H9 (cell line): ENCODE measurements at regions not wholly inside any gene's neighbourhood (a gene's known extent, or its start where the extent isn't known, plus 50 kb on each side); places are given as distances from the start of the nearest gene placed in this dataset.

Source experiments
- DNase-seq: peaks from one replicate; pipeline ENCODE4 v3.0.0-alpha.2; 2017
- H2AFZ ChIP-seq: one replicate; pipeline ENCODE4 v1.6.1; 2013; ENCODE audit warnings: mild to moderate bottlenecking, low read length, control low read depth, moderate library complexity
- H2AK5ac ChIP-seq: 2 replicates; pipeline ENCODE4 v1.6.1; 2013; ENCODE audit warnings: low read length, control low read depth, mixed read lengths; ENCODE audit not compliant: insufficient read length
- H2BK120ac ChIP-seq: one replicate; pipeline ENCODE4 v1.6.1; 2013; ENCODE audit warnings: low read depth, mild to moderate bottlenecking, low read length, control low read depth, inconsistent platforms; ENCODE audit not compliant: poor library complexity, severe bottlenecking
- H2BK12ac ChIP-seq: 2 replicates; pipeline ENCODE4 v1.6.1; 2013; ENCODE audit warnings: low read length, control low read depth, mixed read lengths, low read depth; ENCODE audit not compliant: insufficient read length
- H2BK15ac ChIP-seq: 2 replicates; pipeline ENCODE4 v1.6.1; 2013; ENCODE audit warnings: low read depth, low read length, control low read depth
- H2BK20ac ChIP-seq: one replicate; pipeline ENCODE4 v1.6.1; 2013; ENCODE audit warnings: low read depth, mild to moderate bottlenecking, low read length, control low read depth, inconsistent platforms; ENCODE audit not compliant: poor library complexity, severe bottlenecking
- H2BK5ac ChIP-seq: 2 replicates; pipeline ENCODE4 v1.6.1; 2013; ENCODE audit warnings: low read length, control low read depth, mixed read lengths; ENCODE audit not compliant: insufficient read length
- H3K14ac ChIP-seq: 2 replicates; pipeline ENCODE4 v1.6.1; 2013; ENCODE audit warnings: low read length, control low read depth; ENCODE audit not compliant: insufficient read depth
- H3K18ac ChIP-seq: 2 replicates; pipeline ENCODE4 v1.6.1; 2013; ENCODE audit warnings: low read depth, mild to moderate bottlenecking, mixed read lengths, low read length, control low read depth; ENCODE audit not compliant: insufficient read length
- H3K23ac ChIP-seq: 2 replicates; pipeline ENCODE4 v1.6.1; 2013; ENCODE audit warnings: low read length, control low read depth, mixed read lengths, low read depth; ENCODE audit not compliant: insufficient read length
- H3K23me2 ChIP-seq: 2 replicates; pipeline ENCODE4 v1.6.1; 2013; ENCODE audit warnings: low read depth, mild to moderate bottlenecking, mixed read lengths, low read length, control low read depth; ENCODE audit not compliant: insufficient read length, poor library complexity, severe bottlenecking
- H3K27ac ChIP-seq: 2 replicates; pipeline ENCODE4 v1.5.1; 2013; ENCODE audit warnings: low read length, control low read depth, mixed read lengths, low read depth; ENCODE audit not compliant: insufficient read length
- H3K27me3 ChIP-seq: 2 replicates; pipeline ENCODE4 v1.6.1; 2013; ENCODE audit warnings: low read length, control low read depth, inconsistent platforms; ENCODE audit not compliant: insufficient read depth
- H3K4ac ChIP-seq: 2 replicates; pipeline ENCODE4 v1.6.1; 2013; ENCODE audit warnings: low read depth, mild to moderate bottlenecking, control low read depth, inconsistent platforms, low read length, moderate library complexity
- H3K4me1 ChIP-seq: 2 replicates; pipeline ENCODE4 v1.6.1; 2013; ENCODE audit warnings: low read length, control low read depth, inconsistent platforms; ENCODE audit not compliant: insufficient read depth
- H3K4me2 ChIP-seq: 2 replicates; pipeline ENCODE4 v1.6.1; 2013; ENCODE audit warnings: low read length, control low read depth, mixed read lengths; ENCODE audit not compliant: insufficient read length, insufficient read depth
- H3K56ac ChIP-seq: 2 replicates; pipeline ENCODE4 v1.6.1; 2013; ENCODE audit warnings: low read depth, mild to moderate bottlenecking, mixed read lengths, low read length, control low read depth; ENCODE audit not compliant: insufficient read length
- H3K79me1 ChIP-seq: 2 replicates; pipeline ENCODE4 v1.6.1; 2013; ENCODE audit warnings: low read depth, mild to moderate bottlenecking, moderate library complexity, low read length, control low read depth, inconsistent platforms; ENCODE audit not compliant: insufficient read depth, poor library complexity, severe bottlenecking
- H3K79me2 ChIP-seq: 2 replicates; pipeline ENCODE4 v1.6.1; 2013; ENCODE audit warnings: low read length, control low read depth, inconsistent platforms; ENCODE audit not compliant: insufficient read depth
- H3K9ac ChIP-seq: 2 replicates; pipeline ENCODE4 v1.6.1; 2013; ENCODE audit warnings: low read length, control low read depth, mixed read lengths; ENCODE audit not compliant: insufficient read length; ENCODE audit errors: extremely low read depth
- H3K9me3 ChIP-seq: one replicate; pipeline ENCODE4 v1.6.1; 2013; ENCODE audit warnings: low read depth, low read length, inconsistent platforms; ENCODE audit not compliant: control insufficient read depth
- H3T11ph ChIP-seq: one replicate; pipeline ENCODE4 v1.6.1; 2013; ENCODE audit warnings: mild to moderate bottlenecking, low read length, control low read depth, inconsistent platforms
- H4K20me1 ChIP-seq: one replicate; pipeline ENCODE4 v1.6.1; 2013; ENCODE audit not compliant: control insufficient read depth, insufficient read length, insufficient read depth
- H4K5ac ChIP-seq: 2 replicates; pipeline ENCODE4 v1.6.1; 2013; ENCODE audit warnings: low read depth, mild to moderate bottlenecking, mixed read lengths, low read length, control low read depth; ENCODE audit not compliant: insufficient read length
- H4K8ac ChIP-seq: replicated peaks from 2 replicates; pipeline ENCODE4 v1.6.1; 2013; ENCODE audit warnings: low read length, control low read depth, mixed read lengths, low read depth; ENCODE audit not compliant: insufficient read length
- H4K91ac ChIP-seq: 2 replicates; pipeline ENCODE4 v1.6.1; 2013; ENCODE audit warnings: low read depth, mild to moderate bottlenecking, moderate library complexity, mixed read lengths, low read length, control low read depth; ENCODE audit not compliant: insufficient read length
- H3K27ac Mint-ChIP-seq, 3 experiments: 2 replicates in 2 of 3; 3 replicates in 1 of 3; pipeline ENCODE4 v1.8.0; 2020 to 2021; ENCODE audit warnings: mixed read lengths in 3 of 3, mild to moderate bottlenecking in 1 of 3, moderate library complexity in 1 of 3
- H3K27me3 Mint-ChIP-seq: 2 replicates; pipeline ENCODE4 v1.8.0; 2021; ENCODE audit warnings: low read depth, mild to moderate bottlenecking, moderate library complexity, mixed read lengths
- H3K36me3 Mint-ChIP-seq, 3 experiments: 2 replicates in 2 of 3; 3 replicates in 1 of 3; pipeline ENCODE4 v1.8.0; 2020 to 2021; ENCODE audit warnings: low read depth in 3 of 3, mixed read lengths in 3 of 3; ENCODE audit not compliant: insufficient read depth in 1 of 3
- H3K4me1 Mint-ChIP-seq, 2 experiments: 2 replicates each; pipeline ENCODE4 v1.8.0; 2020; ENCODE audit warnings: mixed read lengths in 2 of 2
- H3K4me3 Mint-ChIP-seq, 2 experiments: 2 replicates in 1 of 2; 3 replicates in 1 of 2; pipeline ENCODE4 v1.8.0; 2020 to 2021; ENCODE audit warnings: mild to moderate bottlenecking in 2 of 2, mixed read lengths in 2 of 2, moderate library complexity in 1 of 2
- H3K9me3 Mint-ChIP-seq, 2 experiments: 2 replicates in 1 of 2; 3 replicates in 1 of 2; pipeline ENCODE4 v1.8.0; 2020; ENCODE audit warnings: mild to moderate bottlenecking in 2 of 2, mixed read lengths in 2 of 2, moderate library complexity in 1 of 2
- WGBS: extraction: QIAGEN DNeasy Blood & Tissue Kit; methylation state at CpG from one replicate; pipeline ENCODE4 v1.1.7; 2013; ENCODE audit warnings: missing lambda C conversion rate, low lambda C conversion rate, mixed read lengths; ENCODE audit not compliant: insufficient read length; ENCODE audit errors: extremely low coverage; 5-methylcytosine and 5-hydroxymethylcytosine counted together
- TF ChIP-seq, protein P1 (sequence below): fragments of 200-600 bp; sonication (generic); conservative IDR thresholded peaks from 3 replicates; pipeline ENCODE4 v1.8.0; 2021; ENCODE audit warnings: antibody characterized with exemption, mild to moderate bottlenecking

DNA sequence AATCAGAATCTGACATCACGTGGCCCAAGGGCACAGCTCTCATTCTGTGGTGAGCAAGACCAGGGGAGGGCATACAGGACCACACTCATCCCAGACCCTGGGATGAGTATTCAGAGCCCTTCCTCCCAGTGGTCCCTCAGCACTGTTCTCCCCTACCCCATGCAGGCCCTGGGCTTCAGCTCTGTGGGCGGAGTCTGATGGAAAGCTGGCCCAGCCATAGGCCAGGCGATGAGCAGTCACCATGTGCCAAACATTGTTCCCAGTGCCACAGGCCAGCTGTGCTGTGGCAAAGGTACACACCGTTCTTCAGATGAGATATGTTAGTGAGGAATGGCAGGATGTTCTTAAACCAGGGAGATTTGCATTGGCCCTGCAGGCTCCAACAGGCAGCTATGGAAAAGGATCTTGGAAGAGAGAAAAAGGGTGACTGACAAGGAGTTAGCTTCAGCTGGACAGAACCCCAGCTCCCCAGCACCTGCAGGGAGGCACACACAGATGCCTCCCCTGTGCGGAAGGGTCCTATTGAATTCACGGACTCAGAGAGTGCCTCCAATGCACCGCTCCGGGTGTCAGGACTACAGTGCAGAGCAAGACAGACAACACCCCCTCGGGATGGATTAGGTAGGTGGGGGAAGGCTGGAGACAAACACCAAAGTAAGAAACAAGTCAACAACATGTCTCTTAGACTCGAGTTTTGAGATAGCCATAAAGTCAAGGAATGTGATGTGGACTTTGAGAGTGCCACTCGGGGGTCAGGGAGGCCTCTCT, 596.0 kb upstream of the MGMT start:
- no peak overlapping the region for H3K14ac ChIP-seq
- H3K23ac ChIP-seq = no peak overlapping the region
- H3K36me3 Mint-ChIP-seq = no peaks in the 10 kb centered on the region
- H2AFZ ChIP-seq = no peak overlapping the region
- H4K91ac ChIP-seq = no peak overlapping the region
- H2AK5ac ChIP-seq = no peak overlapping the region
- no peak overlapping the region for H3K56ac ChIP-seq
- no peak overlapping the region for H3K4me2 ChIP-seq
- H2BK5ac ChIP-seq = no peak overlapping the region
- H3T11ph ChIP-seq = no peak overlapping the region
- H3K27me3 Mint-ChIP-seq = no peaks in the 10 kb centered on the region
- H3K4me3 Mint-ChIP-seq = no peak overlapping the region; a peak in 1 of 5 replicates
- H3K18ac ChIP-seq = no peak overlapping the region
- H2BK120ac ChIP-seq = no peak overlapping the region
- H3K79me2 ChIP-seq = no peaks in the 10 kb centered on the region
- H3K27ac ChIP-seq = no peak overlapping the region
- H2BK15ac ChIP-seq = no peak overlapping the region
- peak overlapping the region in 1 of 3 experiments; percentile 70; a peak in 2 of 7 replicates for H3K27ac Mint-ChIP-seq
- TF ChIP-seq, protein P1, sequence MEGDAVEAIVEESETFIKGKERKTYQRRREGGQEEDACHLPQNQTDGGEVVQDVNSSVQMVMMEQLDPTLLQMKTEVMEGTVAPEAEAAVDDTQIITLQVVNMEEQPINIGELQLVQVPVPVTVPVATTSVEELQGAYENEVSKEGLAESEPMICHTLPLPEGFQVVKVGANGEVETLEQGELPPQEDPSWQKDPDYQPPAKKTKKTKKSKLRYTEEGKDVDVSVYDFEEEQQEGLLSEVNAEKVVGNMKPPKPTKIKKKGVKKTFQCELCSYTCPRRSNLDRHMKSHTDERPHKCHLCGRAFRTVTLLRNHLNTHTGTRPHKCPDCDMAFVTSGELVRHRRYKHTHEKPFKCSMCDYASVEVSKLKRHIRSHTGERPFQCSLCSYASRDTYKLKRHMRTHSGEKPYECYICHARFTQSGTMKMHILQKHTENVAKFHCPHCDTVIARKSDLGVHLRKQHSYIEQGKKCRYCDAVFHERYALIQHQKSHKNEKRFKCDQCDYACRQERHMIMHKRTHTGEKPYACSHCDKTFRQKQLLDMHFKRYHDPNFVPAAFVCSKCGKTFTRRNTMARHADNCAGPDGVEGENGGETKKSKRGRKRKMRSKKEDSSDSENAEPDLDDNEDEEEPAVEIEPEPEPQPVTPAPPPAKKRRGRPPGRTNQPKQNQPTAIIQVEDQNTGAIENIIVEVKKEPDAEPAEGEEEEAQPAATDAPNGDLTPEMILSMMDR = no peak
- no peaks in the 10 kb centered on the region for H3K79me1 ChIP-seq
- no peaks in the 10 kb centered on the region; a peak in 2 of 5 replicates for H3K9me3 Mint-ChIP-seq
- H4K20me1 ChIP-seq = no peaks in the 10 kb centered on the region
- H2BK20ac ChIP-seq = no peak overlapping the region
- no peaks in the 10 kb centered on the region for H3K4me1 ChIP-seq
- peaks cover 3 to 5% of the 10 kb centered on the region in 2 experiments; a peak in 3 of 4 replicates for H3K4me1 Mint-ChIP-seq
- no peaks in the 10 kb centered on the region for H3K27me3 ChIP-seq
- DNase-seq = no peak
- H3K4ac ChIP-seq = no peak overlapping the region
- no CpG with 5 or more reads among the region's 11 CpGs for WGBS
- no peaks in the 10 kb centered on the region for H3K23me2 ChIP-seq
- no peaks in the 10 kb centered on the region for H3K9me3 ChIP-seq
- H4K5ac ChIP-seq = no peak overlapping the region
- H3K9ac ChIP-seq = no peak overlapping the region
- no peak overlapping the region for H4K8ac ChIP-seq
- no peak overlapping the region for H2BK12ac ChIP-seq
